ENCODE measurements at regions not wholly inside any gene's neighbourhood (a gene's known extent, or its start where the extent isn't known, plus 50 kb on each side); places are given as distances from the start of the nearest gene placed in this dataset.

DNA sequence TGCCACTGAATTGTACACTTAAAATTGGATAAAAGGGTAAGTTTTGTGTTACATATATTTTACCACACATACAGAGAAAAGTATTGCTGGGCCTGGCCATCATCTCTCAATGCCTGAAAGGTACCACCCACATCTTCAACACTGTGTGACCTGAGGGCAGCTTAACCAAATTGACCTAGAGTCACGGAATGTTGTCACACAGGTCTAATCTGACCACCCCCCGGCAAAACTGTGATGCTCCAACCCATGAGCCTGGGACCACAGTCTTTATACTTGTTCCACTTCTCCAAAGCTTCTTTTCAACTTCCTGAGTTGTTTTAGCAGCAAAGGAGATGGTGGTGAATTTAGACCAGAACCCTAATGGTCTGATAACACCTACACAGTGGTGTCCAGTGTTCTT, 210.3 kb upstream of the TPM1 start:
- in situ Hi-C loops (cut with HindIII; ENCODE audit: low pct_unique_long_range_greater_than_20kb, low sequenced_read_pairs): no loop called here
- DNase-seq (ENCODE audit: low read depth, low spot score): no peak

DNA sequence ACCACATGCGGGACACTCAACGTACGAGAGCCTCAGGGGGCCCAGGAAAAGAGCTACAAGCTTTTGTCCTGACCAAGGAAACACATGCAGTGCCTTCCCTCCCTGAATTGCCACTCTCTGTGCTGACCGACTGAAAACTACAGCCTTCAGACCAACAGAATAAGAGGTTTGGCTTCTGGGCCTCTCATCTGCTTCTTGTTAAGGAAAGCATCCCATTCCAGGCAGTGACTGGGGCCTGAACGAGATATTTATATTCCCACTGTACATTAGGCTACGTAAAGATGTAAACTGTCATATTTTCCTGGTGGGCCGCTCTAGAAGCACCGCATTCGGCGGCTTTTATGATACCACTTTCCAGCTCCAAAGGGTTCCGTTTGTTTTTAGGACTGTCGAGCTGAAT, 208.9 kb upstream of the TPM1 start:
- in situ Hi-C loops (cut with HindIII; ENCODE audit: low pct_unique_long_range_greater_than_20kb, low sequenced_read_pairs): no loop called here
- no peak for DNase-seq (ENCODE audit: low read depth, low spot score)

GRCh38 chr15:62834686-62835329, 207.7 kb upstream of the TPM1 start:
- in situ Hi-C loops (cut with HindIII; ENCODE audit: low pct_unique_long_range_greater_than_20kb, low sequenced_read_pairs): no loop called here

GRCh38 chr15:62835351-62835750, 207.2 kb upstream of the TPM1 start:
- in situ Hi-C loops (cut with HindIII; ENCODE audit: low pct_unique_long_range_greater_than_20kb, low sequenced_read_pairs): no loop called here

More at GRCh38 chr15:62834686-62835329, 207.7 kb upstream of the TPM1 start:
- no peak for DNase-seq (ENCODE audit: low read depth, low spot score)

DNA sequence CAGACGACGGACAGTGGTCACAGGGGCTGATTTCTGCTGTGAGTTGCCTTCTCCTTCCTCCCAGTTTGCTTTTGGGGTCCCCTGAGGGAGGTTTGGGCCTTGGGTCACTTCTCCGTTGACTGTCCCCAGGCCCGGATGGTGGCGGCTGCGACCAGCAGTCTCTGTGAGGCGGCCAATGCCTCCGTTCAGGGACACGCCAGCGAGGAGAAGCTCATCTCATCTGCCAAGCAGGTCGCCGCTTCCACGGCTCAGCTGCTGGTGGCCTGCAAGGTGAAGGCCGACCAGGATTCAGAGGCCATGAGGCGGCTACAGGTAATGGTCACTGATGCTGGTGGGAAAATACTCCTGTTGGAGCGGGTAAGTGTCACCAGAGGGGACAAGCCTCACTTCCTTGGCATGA, 206.8 kb upstream of the TPM1 start:
- DNase-seq (ENCODE audit: low read depth, low spot score): no peak
- in situ Hi-C loops (cut with HindIII; ENCODE audit: low pct_unique_long_range_greater_than_20kb, low sequenced_read_pairs): no loop called here

More at GRCh38 chr15:62835351-62835750, 207.2 kb upstream of the TPM1 start:
- DNase-seq (ENCODE audit: low read depth, low spot score): no peak

DNA sequence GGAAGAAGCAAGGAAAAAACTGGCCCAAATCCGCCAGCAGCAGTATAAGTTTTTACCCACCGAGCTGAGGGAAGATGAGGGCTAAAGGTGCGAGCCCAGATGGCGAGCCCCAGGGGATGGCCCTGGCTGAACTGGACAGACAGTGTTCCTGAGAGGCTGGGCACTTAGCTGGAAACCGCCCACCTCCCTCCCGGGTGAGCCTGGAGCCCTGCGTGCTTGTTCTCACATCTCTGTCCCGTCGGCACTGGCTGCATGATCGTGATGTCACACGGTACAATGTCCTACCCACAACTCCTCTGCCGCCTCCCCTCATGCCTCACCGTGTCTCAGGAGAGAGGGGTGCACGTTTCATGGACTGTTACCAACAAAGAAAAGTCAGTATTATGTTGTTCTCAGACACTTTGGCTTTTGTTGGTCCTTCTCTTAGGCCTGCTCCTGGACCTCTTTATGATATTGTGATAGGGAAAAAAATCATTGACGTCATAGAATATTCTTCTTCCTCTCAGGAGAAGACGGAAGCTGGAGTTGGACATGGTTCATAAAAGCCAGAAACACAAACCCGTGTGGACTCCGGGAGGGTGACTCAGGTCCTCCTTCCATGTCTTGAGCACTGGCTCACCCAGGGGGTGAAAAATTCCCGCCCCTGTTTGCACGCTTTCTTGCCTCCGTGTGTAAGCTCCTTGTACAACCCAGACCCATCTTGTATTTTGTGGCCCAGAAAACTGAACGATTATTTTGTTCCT, 201.8 kb upstream of the TPM1 start:
- in situ Hi-C loops (cut with HindIII; ENCODE audit: low pct_unique_long_range_greater_than_20kb, low sequenced_read_pairs): no loop called here

GRCh38 chr15:62841269-62841628, 201.3 kb upstream of the TPM1 start:
- DNase-seq (ENCODE audit: low read depth, low spot score): no peak
- in situ Hi-C loops (cut with HindIII; ENCODE audit: low pct_unique_long_range_greater_than_20kb, low sequenced_read_pairs): no loop called here

More for the DNA sequence above, 201.8 kb upstream of the TPM1 start:
- no peak for DNase-seq (ENCODE audit: low read depth, low spot score)

- in situ Hi-C loops (cut with HindIII; ENCODE audit: low pct_unique_long_range_greater_than_20kb, low sequenced_read_pairs): no loop called here
- DNase-seq (ENCODE audit: low read depth, low spot score): no peak
Measured at GRCh38 chr15:62841891-62842559, 200.5 kb upstream of the TPM1 start.

DNA sequence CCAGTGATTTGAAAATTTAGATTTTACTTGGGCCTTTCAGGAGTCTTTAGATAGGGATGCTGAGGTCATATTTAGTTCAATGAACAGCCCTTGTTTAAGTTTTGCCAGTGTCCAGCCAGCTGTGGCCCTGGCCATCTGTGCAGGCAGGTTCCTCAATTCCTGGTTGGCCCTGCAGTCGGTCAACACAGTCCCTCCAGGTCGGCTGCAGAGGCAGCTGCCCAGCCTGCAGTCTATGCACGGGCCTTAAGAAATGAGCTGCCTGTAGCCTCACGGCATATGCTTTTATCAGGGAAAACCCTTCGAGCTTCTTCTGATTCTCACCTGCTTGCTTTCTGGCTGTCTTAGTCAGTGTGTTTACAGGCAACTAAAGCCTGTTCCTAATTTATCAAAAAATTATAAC, 199.2 kb upstream of the TPM1 start:
- DNase-seq (ENCODE audit: low read depth, low spot score): no peak
- in situ Hi-C loops (cut with HindIII; ENCODE audit: low pct_unique_long_range_greater_than_20kb, low sequenced_read_pairs): no loop called here

DNA sequence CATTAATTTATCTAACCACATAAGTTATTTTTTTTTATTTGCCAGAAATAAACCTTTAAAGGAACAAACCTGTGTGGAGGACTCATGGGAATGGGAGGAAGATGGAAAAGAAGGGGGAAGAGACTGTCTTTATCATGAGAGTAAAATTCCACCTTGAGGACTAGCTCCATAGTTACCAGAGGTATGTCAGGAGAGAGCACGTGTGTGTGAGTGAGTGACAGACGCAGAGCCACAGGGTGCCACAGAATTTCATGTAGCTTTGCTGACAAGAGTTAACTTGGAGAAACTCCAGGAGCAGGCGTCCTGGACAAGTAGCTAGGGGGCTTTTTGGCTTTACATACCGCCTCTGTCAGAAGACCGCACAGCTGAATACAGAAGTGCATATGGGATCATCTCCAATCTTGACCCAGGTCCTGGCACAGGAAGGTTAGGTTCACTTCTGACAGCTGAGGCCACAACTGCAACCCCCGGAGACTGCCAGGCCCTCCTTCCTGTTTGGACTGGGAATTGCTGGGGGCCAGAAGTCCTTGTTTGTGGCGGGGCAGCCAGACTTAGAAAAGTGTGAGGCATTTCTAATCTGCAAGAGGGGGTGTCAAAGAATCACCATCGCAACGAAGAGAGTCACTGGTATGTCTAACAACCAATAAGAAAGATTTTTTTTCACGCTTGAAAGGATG, 197.8 kb upstream of the TPM1 start:
- in situ Hi-C loops (cut with HindIII; ENCODE audit: low pct_unique_long_range_greater_than_20kb, low sequenced_read_pairs): no loop called here
- DNase-seq (ENCODE audit: low read depth, low spot score): no peak

GRCh38 chr15:62845241-62846126, 197.1 kb upstream of the TPM1 start:
- no peak for DNase-seq (ENCODE audit: low read depth, low spot score)
- in situ Hi-C loops (cut with HindIII; ENCODE audit: low pct_unique_long_range_greater_than_20kb, low sequenced_read_pairs): no loop called here

DNA sequence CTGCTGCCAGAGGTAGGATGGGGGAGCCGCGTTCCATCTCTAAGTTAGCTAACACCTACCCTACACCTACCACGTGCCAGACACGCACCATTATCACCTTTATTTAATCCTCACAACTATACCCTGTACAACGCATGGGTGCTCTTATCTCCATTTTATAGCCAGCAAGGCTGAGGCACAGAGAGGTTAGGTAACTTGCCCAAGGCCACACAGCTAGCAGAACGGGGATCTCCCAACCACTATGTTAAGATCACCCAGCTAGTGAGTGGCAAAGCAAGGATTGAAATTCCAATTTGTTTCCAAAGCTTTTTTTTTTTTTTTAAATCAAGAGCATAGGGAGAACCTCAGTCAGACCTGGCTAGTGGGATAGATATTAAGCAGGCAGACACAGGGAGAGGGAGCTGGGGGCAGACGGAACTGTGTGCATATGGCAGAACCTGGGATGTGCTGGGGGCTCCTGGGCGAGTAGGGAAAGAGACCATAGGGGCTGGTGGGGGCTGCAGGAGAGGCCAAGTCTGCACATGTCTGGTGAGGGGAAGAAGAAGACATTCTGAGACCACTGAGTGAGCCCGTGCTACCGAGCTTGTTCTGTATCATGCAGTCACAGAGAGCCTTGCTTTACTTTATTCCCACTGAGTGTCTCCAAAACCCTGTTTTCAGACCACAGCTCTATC, 196.3 kb upstream of the TPM1 start:
- DNase-seq (ENCODE audit: low read depth, low spot score): no peak
- in situ Hi-C loops (cut with HindIII; ENCODE audit: low pct_unique_long_range_greater_than_20kb, low sequenced_read_pairs): no loop called here

GRCh38 chr15:62846805-62847495, 195.6 kb upstream of the TPM1 start:
- DNase-seq (ENCODE audit: low read depth, low spot score): no peak

DNA sequence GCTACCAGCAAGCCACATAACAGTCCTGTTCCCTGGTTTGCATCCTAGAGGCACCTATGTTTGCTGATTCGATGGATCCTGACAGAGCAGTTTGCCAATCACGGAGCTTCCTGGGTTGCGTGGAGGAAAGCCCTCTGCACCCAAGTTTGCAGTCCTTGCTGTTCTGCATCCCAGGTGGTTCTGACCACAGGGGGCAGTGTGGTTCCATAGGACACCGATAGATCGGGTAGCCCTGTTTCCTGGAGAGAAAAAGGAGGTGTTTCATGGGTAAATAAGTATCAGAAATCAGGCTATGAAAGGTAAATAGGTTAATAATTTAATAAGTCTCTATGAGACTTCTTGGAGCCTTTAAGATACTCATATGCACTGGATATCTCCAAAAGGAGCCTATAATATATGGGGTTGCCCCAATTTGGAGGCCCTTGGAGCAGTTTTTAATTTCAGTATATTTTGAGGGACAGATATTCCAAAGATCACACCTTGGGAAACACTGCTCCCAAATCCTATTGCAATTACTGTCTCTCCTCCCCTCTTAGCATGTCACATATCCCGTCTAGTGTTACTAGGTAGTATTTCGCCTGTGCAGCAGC, 194.6 kb upstream of the TPM1 start:
- in situ Hi-C loops (cut with HindIII; ENCODE audit: low pct_unique_long_range_greater_than_20kb, low sequenced_read_pairs): no loop called here
- DNase-seq (ENCODE audit: low read depth, low spot score): peak; percentile 51

More at GRCh38 chr15:62846805-62847495, 195.6 kb upstream of the TPM1 start:
- in situ Hi-C loops (cut with HindIII; ENCODE audit: low pct_unique_long_range_greater_than_20kb, low sequenced_read_pairs): no loop called here

DNA sequence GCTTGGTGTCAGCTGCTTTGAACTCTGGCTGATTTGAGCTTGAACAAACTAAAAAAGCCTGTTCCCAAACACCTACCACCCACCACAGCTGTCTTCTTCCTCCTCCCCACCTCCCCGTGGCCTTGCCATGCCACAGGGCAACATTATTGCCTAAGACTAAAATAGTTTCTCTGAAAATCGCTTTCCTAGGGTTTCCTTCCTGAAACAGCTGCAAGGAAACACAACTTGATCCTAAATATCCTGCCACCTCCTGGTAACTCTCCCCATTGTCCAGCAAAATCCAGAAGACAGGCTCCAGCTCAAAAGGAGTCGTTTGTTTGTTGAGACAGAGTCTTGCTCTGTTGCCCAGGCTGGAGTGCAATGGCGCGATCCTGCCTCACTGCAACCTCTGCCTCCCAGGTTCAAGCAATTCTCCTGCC, 193.9 kb upstream of the TPM1 start:
- peak; percentile 11 for DNase-seq (ENCODE audit: low read depth, low spot score)
- in situ Hi-C loops (cut with HindIII; ENCODE audit: low pct_unique_long_range_greater_than_20kb, low sequenced_read_pairs): no loop called here

Data from SK-MEL-5 (cell line).